Pulmonary artery endothelial cell (primary cell): ENCODE measurements at regions not wholly inside any gene's neighbourhood (a gene's known extent, or its start where the extent isn't known, plus 50 kb on each side); places are given as distances from the start of the nearest gene placed in this dataset.
"Not testable (repeated sequence)": the region's sequence is repeated elsewhere in the genome, so short reads cannot be mapped to it uniquely, and the experiment has no call there.

Experiments
- DNase-seq: peaks from one replicate; pipeline ENCODE4 v3.0.0-alpha.2; 2011; ENCODE audit warnings: low read depth, low spot score

DNA sequence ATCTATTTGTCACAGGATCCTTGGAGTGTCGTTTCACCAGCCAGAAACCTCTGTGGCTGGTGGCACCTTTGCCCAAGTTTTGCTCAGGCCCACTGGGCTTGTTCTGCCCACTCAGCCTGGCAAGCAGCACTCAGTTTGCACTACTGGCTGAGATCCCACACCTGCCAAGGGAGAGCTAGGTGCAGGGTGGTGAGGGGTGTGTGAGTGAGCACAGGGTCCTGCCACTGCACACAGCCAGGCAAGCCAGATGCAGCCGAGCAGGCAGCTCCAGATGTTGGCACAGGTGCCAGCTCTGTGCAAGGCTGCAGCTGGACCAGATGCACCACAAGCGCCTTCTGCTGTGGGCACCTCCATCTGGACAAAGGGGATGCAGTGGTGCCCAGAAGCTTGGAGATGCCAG lies 281.7 kb upstream of the UBE2E3 start:
- DNase-seq = no peak

DNA sequence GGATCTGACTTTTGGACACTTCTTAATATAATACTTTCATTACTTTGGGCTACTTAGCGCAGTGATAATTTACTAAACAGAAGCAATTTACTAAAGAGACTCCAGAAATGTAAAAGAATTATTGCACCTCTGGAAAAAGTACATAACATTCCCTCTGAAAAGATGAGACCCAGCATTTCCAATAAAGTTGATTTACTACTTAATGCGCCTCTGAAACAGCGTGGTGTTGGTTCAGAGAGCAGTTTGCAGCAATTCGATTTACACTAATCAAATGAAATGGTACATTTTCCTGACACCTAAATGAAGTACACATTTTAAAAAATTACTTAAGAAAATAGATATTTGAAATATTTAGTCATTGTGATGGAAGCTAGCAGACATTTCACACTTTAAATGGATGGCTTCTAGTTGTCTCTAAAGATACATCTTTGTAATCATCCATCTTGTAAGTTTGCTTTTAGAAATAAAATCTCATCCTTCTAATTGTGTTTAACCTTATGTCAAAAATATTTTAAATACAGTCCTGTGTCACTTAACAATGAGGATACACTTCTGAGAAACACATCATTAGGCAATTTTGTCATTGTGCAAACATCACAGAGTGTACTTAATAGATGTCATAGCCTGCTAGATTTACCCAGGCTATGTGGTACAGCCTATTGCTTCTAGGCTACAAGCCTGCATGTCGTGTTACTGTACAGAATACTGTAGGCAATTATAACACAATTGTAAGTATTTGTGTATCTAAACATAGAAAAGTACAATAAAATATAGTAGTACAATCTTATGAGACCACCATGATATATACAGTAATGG lies 284.6 kb upstream of the UBE2E3 start:
- DNase-seq = no peak

DNA sequence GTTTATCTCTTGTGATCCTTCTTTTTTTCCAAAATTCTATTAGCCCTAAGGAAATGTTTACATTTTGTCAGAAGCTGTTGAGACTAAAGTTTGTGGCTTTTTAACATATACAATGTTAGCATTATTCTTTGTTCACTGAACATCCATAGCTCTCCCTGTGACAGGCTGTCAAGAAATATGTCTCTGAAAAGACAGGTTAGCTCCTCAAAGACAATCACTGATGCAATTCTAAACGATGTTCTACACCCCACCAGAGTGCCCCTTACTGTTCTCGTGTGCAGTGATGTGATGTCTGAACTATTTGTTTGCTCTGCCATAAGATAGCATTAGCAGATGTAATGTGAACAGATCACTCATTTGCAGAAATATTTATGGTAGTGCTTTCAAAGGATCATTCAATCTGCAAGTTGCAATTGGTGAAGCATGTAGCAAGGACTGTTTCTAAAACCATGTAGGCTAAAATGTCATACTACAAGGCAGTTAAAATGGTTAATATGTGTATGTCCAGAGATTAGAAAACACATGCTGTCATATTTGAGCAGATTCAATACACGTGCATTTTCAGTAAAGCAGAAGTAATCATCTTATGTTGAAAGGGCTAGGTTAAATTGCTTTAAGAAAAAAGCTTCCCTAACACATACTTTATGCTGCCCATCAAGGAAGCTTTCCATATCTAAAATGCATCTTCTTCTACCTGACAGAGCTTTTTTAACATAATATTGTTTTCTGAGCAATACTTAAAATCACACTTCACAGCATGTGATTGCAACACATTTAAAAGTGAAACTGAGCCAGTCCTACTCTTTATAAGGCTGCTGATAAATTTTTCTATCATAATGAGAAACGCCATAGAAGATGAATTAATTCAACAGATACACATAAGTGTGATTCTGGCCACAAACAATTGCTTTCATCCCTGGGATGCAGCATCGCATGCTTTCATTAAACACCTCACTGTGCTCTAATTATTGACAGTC lies 285.7 kb upstream of the UBE2E3 start:
- DNase-seq = no peak

- DNase-seq = no peak
Measured at GRCh38 chr2:180692322-180692721, 288.1 kb upstream of the UBE2E3 start.

GRCh38 chr2:180691855-180692223 lies 288.6 kb upstream of the UBE2E3 start:
- not testable (repeated sequence) for DNase-seq

DNA sequence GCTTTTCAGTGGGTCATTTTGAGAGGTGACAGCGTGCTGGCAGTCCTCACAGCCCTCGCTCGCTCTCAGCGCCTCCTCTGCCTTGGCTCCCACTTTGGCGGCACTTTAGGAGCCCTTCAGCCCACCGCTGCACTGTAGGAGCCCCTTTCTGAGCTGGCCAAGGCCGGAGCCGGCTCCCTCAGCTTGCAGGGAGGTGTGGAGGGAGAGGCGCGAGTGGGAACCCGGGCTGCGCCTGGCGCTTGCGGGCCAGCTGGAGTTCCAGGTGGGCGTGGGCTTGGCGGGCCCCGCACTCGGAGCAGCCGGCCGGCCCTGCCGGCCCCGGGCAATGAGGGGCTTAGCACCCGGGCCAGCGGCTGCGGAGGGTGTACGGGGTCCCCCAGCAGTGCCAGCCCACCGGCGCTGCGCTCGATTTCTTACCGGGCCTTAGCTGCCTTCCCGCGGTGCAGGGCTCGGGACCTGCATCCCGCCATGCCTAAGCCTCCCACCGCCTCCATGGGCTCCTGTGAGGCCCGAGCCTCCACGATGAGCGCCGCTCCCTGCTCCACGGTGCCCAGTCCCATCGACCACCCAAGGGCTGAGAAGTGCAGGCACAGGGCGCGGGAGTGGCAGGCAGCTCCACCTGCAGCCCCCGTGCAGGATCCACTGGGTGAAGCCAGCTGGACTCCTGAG lies 289.1 kb upstream of the UBE2E3 start:
- not testable (repeated sequence) for DNase-seq

DNA sequence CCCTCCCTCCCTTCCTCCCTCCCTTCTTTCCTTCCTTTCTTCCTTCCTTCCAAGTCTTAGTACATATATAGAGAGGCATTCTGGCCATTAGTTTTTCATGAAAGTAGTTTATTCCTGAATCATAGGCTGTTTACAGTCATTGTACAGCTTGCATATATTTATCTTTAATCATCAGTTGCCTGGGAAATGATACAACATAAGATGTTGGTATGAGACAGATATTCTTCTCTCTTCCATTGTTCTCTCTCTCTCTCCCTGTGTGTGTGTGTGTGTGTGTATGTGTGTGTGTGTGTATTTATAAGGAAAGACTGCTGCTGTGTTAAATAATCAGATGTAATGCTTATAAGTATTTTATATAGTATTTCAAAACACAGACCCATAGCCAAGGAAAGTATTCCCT lies 289.8 kb upstream of the UBE2E3 start:
- DNase-seq = no peak

DNA sequence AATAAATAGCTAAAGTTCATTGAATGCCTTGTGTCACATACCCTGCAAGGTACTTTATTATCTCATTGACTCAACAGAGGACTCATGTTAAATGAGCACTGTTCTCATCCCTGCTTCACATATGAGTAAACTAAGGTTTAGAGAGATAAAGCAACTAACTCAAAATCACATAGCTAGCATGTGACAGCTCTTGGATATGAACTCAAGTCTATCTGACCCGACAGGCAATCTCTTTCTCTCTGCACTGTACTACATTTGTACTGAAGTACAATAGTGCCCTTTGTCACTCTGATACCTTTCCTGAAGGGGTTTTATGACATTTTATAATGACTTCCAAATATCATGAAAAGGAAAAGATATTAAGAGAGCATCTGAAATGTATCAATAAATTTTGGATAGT lies 297.5 kb upstream of the UBE2E3 start:
- DNase-seq = no peak

- DNase-seq = no peak
Measured at GRCh38 chr2:180679693-180680092, 300.7 kb upstream of the UBE2E3 start.

DNA sequence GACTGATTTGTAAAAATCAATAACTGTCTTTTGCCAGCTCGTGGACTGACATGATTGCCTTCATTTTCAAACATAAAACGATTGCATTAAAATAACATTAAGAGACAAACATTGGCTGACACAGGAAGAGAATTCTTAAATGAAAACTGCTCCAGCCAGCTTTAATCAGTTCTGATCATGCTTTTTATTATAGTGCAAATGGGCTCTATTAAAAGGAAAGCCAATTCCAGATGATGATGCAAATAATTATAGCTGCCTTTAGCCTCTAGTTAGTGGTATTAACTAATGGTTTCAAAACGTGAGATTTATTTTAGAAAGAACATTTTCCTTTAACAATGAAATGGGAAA lies 301.8 kb upstream of the UBE2E3 start:
- no peak for DNase-seq

- DNase-seq = no peak
Measured at GRCh38 chr2:180677930-180678624, 302.3 kb upstream of the UBE2E3 start.

GRCh38 chr2:180677200-180677599 lies 303.2 kb upstream of the UBE2E3 start:
- DNase-seq = no peak

GRCh38 chr2:180676520-180677025 lies 303.8 kb upstream of the UBE2E3 start:
- DNase-seq = no peak

GRCh38 chr2:180675170-180675569 lies 305.2 kb upstream of the UBE2E3 start:
- DNase-seq = no peak

GRCh38 chr2:180672377-180672776 lies 308.0 kb upstream of the UBE2E3 start:
- DNase-seq = no peak

GRCh38 chr2:180670302-180671003 lies 310.0 kb upstream of the UBE2E3 start:
- DNase-seq = no peak

GRCh38 chr2:180669016-180669415 lies 311.4 kb upstream of the UBE2E3 start:
- no peak for DNase-seq

- no peak for DNase-seq
Measured at GRCh38 chr2:180664507-180664906, 315.9 kb upstream of the UBE2E3 start.

DNA sequence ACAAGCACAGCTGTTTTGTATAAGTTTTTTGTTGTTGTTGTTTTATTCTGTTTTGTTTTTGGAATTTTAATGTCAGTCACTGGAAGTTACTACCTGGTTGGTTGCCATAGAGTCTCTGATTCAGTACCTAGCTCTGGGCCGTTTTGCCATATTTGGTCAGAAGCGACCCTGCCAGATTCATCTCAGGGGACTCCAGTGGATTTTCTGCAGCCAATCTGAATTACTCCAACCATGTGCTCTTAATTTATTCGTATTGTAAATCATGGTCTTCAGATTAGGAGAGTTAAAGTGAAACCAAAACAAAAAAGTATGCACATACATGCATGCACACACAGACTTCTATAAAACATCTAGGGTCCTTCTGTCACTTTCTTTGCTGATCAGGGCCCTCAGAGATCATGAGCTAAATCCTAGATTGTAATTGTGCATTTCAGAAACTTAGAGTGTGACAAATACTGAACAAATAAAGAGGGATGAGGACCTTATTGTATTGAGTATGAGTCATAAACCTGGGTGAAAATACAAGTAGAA lies 317.4 kb upstream of the UBE2E3 start:
- DNase-seq = no peak

GRCh38 chr2:180662521-180662920 lies 317.9 kb upstream of the UBE2E3 start:
- no peak for DNase-seq
